NB4 (cell line): ENCODE measurements at regions not wholly inside any gene's neighbourhood (a gene's known extent, or its start where the extent isn't known, plus 50 kb on each side); places are given as distances from the start of the nearest gene placed in this dataset.

Experiments used
- POLR2A ChIP-seq: IDR thresholded peaks from 2 replicates; pipeline ENCODE4 v1.6.1; 2011; ENCODE audit warnings: mild to moderate bottlenecking; ENCODE audit not compliant: insufficient read length; ENCODE audit errors: extremely low read depth
- TF ChIP-seq, protein P1 (sequence below): IDR thresholded peaks from one replicate; pipeline ENCODE4 v1.5.1; 2012; ENCODE audit warnings: low read depth, low read length
- TF ChIP-seq, protein P2 (sequence below): IDR thresholded peaks from 2 replicates; pipeline ENCODE4 v1.6.1; 2011; ENCODE audit warnings: low read depth, low read length

DNA sequence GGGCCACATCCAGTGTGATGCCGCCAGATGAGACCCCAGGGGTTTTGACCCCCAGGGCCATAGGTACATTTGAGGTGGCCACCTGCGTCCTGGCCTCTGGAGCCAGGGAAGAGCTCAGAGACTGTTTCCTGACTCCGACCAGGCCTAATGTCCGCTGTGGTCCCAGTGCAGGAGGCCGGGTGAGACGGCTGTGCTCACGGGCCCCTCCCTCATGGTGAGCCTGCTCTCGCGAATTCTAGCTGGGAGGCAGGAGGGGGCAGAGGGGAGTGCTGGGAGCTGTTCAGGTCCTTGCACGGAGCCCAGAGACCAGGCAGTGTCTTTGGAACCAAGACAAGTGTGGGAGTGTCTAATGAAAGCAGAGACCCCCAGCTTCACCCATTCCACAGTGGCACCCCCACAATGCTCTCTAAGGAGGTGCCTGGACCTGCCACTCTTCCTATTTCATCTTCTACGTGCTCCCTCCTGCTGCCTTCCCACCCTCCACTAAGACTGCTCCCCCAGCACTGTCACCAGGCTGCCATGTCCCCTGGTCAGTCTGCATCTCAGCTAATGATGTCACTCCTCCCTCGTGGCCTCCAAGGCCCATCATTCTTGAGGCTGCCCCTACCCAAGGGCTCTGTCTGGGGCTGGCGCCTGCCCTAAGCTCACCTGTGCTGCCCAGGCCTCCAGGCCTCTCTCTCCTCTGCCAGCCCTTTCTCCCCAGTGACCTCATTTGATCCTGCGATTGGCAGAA is 256.3 kb upstream of the C1orf174 start:
- TF ChIP-seq, protein P1, sequence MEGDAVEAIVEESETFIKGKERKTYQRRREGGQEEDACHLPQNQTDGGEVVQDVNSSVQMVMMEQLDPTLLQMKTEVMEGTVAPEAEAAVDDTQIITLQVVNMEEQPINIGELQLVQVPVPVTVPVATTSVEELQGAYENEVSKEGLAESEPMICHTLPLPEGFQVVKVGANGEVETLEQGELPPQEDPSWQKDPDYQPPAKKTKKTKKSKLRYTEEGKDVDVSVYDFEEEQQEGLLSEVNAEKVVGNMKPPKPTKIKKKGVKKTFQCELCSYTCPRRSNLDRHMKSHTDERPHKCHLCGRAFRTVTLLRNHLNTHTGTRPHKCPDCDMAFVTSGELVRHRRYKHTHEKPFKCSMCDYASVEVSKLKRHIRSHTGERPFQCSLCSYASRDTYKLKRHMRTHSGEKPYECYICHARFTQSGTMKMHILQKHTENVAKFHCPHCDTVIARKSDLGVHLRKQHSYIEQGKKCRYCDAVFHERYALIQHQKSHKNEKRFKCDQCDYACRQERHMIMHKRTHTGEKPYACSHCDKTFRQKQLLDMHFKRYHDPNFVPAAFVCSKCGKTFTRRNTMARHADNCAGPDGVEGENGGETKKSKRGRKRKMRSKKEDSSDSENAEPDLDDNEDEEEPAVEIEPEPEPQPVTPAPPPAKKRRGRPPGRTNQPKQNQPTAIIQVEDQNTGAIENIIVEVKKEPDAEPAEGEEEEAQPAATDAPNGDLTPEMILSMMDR, result no peak
- TF ChIP-seq POLR2A, result no peak
- TF ChIP-seq, protein P2, sequence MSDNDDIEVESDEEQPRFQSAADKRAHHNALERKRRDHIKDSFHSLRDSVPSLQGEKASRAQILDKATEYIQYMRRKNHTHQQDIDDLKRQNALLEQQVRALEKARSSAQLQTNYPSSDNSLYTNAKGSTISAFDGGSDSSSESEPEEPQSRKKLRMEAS, result no peak
